ENCODE measurements at regions not wholly inside any gene's neighbourhood (a gene's known extent, or its start where the extent isn't known, plus 50 kb on each side); places are given as distances from the start of the nearest gene placed in this dataset.

GRCh38 chr7:118843456-118843855 lies 619.0 kb downstream of the ANKRD7 start:
- Histone ChIP-seq H3K36me3 (no peaks in the 10 kb centered on the region), H3K27me3 (no peaks in the 10 kb centered on the region), H3K4me1 (no peaks in the 10 kb centered on the region), H3K9me3 (no peaks in the 10 kb centered on the region), H3K27ac (no peak overlapping the region), H3K4me3 (no peak overlapping the region)
- peak; percentile 96 for FAIRE-seq
- intact Hi-C loops (cut with DNase I), result no loop called here
- TF ChIP-seq CTCF (IDR thresholded peaks at IDR 0.05), result no peak
- DNase-seq, result no peak
- WGBS, 2 donors, result 55 to 72% methylated on average over 1 of the region's 1 CpG
- ATAC-seq, result no peak

- 47 to 57% methylated on average over 3 of the region's 3 CpGs for WGBS, 2 donors
- FAIRE-seq (no peak), DNase-seq (no peak), ATAC-seq (no peak)
- no peak for TF ChIP-seq CTCF (IDR thresholded peaks at IDR 0.05)
- no peaks in the 10 kb centered on the region for H3K36me3 ChIP-seq
- no peaks in the 10 kb centered on the region for H3K9me3 ChIP-seq
- H3K27me3 ChIP-seq, result no peaks in the 10 kb centered on the region
- intact Hi-C loops (cut with DNase I), result no loop called here
- H3K4me3 ChIP-seq, result no peak overlapping the region
- no peaks in the 10 kb centered on the region for H3K4me1 ChIP-seq
- no peak overlapping the region for H3K27ac ChIP-seq
Observed at GRCh38 chr7:118844748-118845147, 620.2 kb downstream of the ANKRD7 start.

GRCh38 chr7:118845791-118846190 lies 621.3 kb downstream of the ANKRD7 start:
- intact Hi-C loops (cut with DNase I), result no loop called here
- no peak for TF ChIP-seq CTCF (IDR thresholded peaks at IDR 0.05)
- H3K27me3 ChIP-seq, result no peaks in the 10 kb centered on the region
- H3K27ac ChIP-seq, result no peak overlapping the region
- no peak for FAIRE-seq
- WGBS, 2 donors, result 64 to 74% methylated on average over 3 of the region's 3 CpGs
- no peak for ATAC-seq
- DNase-seq, result no peak
- no peaks in the 10 kb centered on the region for H3K36me3 ChIP-seq
- H3K4me3 ChIP-seq, result no peak overlapping the region
- H3K4me1 ChIP-seq, result no peaks in the 10 kb centered on the region
- H3K9me3 ChIP-seq, result no peaks in the 10 kb centered on the region

GRCh38 chr7:118846977-118847376 lies 622.5 kb downstream of the ANKRD7 start:
- Histone ChIP-seq H3K9me3 (no peaks in the 10 kb centered on the region), H3K27ac (no peak overlapping the region), H3K27me3 (no peaks in the 10 kb centered on the region), H3K4me1 (no peaks in the 10 kb centered on the region), H3K36me3 (no peaks in the 10 kb centered on the region), H3K4me3 (no peak overlapping the region)
- DNase-seq (no peak), ATAC-seq (no peak), FAIRE-seq (no peak)
- no peak for TF ChIP-seq CTCF (IDR thresholded peaks at IDR 0.05)
- intact Hi-C loops (cut with DNase I), result no loop called here

DNA sequence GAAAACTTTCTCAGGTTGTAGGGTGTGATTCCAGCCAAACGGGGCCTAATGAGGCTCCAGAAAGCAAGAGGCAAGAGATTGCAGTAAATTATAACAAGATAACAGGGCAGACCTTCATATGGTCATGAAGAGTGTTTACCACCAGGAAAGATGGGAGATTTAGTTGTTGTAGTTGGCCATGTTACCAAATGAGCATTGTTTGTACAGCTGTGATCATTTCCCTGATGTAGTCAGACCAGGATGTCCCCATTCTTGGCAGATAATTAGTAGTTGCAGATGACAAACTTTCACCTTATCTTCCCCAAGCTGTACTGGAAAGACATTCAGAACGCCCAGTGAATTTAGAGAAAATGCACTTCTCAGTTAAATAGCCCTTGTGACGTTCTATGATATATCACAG lies 630.8 kb downstream of the ANKRD7 start:
- DNase-seq, result no peak
- H3K36me3 ChIP-seq, result no peaks in the 10 kb centered on the region
- WGBS, 2 donors, result 30 to 32% methylated on average over 3 of the region's 3 CpGs
- H3K4me1 ChIP-seq, result no peaks in the 10 kb centered on the region
- H3K27ac ChIP-seq, result no peak overlapping the region
- H3K9me3 ChIP-seq, result no peaks in the 10 kb centered on the region
- no peaks in the 10 kb centered on the region for H3K27me3 ChIP-seq
- no peak for FAIRE-seq
- intact Hi-C loops (cut with DNase I), result no loop called here
- H3K4me3 ChIP-seq, result no peak overlapping the region
- no peak for ATAC-seq
- no peak for TF ChIP-seq CTCF (IDR thresholded peaks at IDR 0.05)
